DND-41 (cell line): ENCODE measurements at regions not wholly inside any gene's neighbourhood (a gene's known extent, or its start where the extent isn't known, plus 50 kb on each side); places are given as distances from the start of the nearest gene placed in this dataset.

Experiments used
- EZH2 ChIP-seq: IDR thresholded peaks from 3 replicates; pipeline ENCODE4 v1.6.1; 2012; ENCODE audit warnings: borderline replicate concordance, low read depth, mild to moderate bottlenecking, moderate library complexity, low read length, inconsistent platforms; ENCODE audit not compliant: severe bottlenecking
- TF ChIP-seq, protein P1 (sequence below): IDR thresholded peaks from 2 replicates; pipeline ENCODE4 v1.5.1; 2012; ENCODE audit warnings: borderline replicate concordance, low read length, moderate library complexity, mild to moderate bottlenecking; ENCODE audit not compliant: poor library complexity, severe bottlenecking; ENCODE audit errors: extremely low read depth

DNA sequence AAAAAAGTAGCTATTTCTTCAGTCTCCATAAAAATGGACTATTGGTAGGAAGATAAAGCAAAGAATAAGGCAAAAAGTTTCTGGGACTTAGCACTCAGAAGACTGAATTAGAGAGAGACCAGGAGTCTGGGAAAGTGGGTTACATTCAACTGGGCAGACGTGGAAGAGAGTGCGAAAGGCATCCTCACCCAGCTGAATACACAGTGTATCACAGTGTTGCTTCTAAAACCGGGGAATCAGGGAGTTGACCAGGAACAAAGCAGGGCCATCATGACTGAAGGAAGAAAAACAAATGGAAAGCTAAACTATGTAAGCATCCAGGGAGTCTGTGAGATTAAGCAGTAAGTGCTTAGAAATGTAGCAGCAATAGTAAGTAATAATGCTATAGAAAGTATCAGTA is 452.9 kb upstream of the MAN1A1 start:
- TF ChIP-seq, protein P1, sequence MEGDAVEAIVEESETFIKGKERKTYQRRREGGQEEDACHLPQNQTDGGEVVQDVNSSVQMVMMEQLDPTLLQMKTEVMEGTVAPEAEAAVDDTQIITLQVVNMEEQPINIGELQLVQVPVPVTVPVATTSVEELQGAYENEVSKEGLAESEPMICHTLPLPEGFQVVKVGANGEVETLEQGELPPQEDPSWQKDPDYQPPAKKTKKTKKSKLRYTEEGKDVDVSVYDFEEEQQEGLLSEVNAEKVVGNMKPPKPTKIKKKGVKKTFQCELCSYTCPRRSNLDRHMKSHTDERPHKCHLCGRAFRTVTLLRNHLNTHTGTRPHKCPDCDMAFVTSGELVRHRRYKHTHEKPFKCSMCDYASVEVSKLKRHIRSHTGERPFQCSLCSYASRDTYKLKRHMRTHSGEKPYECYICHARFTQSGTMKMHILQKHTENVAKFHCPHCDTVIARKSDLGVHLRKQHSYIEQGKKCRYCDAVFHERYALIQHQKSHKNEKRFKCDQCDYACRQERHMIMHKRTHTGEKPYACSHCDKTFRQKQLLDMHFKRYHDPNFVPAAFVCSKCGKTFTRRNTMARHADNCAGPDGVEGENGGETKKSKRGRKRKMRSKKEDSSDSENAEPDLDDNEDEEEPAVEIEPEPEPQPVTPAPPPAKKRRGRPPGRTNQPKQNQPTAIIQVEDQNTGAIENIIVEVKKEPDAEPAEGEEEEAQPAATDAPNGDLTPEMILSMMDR = no peak
- no peak for TF ChIP-seq EZH2
